ENCODE measurements at regions not wholly inside any gene's neighbourhood (a gene's known extent, or its start where the extent isn't known, plus 50 kb on each side); places are given as distances from the start of the nearest gene placed in this dataset.
A peak's percentile ranks its signal among the peaks of the same experiment; 100 is the strongest.

DNA sequence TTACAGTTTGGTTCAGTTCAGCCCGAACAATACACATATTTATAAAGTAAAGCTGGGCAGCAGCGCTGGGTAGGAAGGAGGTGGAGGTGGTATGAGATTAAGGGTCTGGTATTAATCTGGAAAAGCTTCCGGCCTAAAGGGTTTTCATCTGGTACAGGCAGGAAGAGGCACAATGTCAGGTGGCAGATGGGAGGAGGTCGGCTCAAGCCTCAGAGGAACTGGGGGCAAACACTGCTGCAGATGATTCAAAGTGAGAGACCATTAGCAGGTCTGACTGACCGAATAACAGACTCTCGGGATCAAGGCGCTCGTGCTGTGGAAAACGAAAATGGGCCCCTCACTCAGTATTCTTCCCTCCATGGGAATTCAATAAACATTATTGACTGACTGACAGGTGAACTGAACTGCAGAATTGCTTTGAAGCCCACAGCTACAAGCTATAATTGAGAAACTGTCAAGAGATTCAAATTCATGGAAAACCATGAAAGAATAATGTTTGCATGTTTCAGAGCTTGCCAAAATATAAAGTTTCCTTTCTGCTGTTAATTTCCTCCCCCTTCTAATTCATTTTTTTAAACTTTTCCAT, 75.3 kb downstream of the TMEM167A start:
- CTCF ChIA-PET = no interaction called here
- H3K27ac ChIP-seq (ENCODE audit: low read depth, low read length, poor library complexity, severe bottlenecking) = no peak overlapping the region
- DNase-seq (ENCODE audit: low spot score) = no peak
- H3K4me3 ChIP-seq (ENCODE audit: low read depth, low read length, poor library complexity, severe bottlenecking) = no peak overlapping the region
- no peaks in the 10 kb centered on the region for H3K9me3 ChIP-seq (ENCODE audit: low read depth, low read length, poor library complexity, severe bottlenecking)
- TF ChIP-seq EZH2 (IDR thresholded peaks at IDR 0.05; ENCODE audit: borderline replicate concordance, low read depth, low read length, poor library complexity, severe bottlenecking) = no peak
- TF ChIP-seq, protein P1, sequence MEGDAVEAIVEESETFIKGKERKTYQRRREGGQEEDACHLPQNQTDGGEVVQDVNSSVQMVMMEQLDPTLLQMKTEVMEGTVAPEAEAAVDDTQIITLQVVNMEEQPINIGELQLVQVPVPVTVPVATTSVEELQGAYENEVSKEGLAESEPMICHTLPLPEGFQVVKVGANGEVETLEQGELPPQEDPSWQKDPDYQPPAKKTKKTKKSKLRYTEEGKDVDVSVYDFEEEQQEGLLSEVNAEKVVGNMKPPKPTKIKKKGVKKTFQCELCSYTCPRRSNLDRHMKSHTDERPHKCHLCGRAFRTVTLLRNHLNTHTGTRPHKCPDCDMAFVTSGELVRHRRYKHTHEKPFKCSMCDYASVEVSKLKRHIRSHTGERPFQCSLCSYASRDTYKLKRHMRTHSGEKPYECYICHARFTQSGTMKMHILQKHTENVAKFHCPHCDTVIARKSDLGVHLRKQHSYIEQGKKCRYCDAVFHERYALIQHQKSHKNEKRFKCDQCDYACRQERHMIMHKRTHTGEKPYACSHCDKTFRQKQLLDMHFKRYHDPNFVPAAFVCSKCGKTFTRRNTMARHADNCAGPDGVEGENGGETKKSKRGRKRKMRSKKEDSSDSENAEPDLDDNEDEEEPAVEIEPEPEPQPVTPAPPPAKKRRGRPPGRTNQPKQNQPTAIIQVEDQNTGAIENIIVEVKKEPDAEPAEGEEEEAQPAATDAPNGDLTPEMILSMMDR (conservative IDR thresholded peaks at IDR 0.05; ENCODE audit: low read depth, low read length) = no peak
- BruUV-seq (replicated peaks) = no TSS peak
- no peaks in the 10 kb centered on the region for H3K27me3 ChIP-seq (replicated peaks; ENCODE audit: insufficient read depth, low read depth, low read length, poor library complexity)
- no peaks in the 10 kb centered on the region for H3K4me1 ChIP-seq (ENCODE audit: insufficient read depth, low read length, poor library complexity, severe bottlenecking)
- intact Hi-C loops (cut with micrococcal nuclease; ENCODE audit: unreplicated experiment) = no loop called here
- POLR2A ChIA-PET (ENCODE audit: low non-redundant PET) = no interaction called here
- no peaks in the 10 kb centered on the region for H3K36me3 ChIP-seq (ENCODE audit: insufficient read depth, low read length, poor library complexity, severe bottlenecking)

DNA sequence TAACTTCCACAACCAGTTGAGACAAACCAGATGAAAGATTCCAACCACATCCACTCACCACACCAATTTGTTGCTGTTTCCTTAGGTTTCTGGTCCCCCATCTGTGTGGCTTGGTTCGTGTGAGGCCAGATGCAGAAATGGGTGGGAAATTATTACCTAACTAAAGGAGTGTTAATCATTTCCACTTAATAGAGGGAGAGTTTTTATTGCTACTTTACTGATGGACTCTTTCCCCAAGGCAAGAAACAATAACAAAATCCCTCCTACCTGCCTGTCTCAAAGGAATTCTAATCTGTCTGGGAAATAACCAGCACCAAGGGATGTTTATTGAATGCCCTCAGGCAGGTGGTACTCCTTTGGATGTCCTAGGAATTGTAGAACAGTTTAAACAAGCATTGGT, 76.3 kb downstream of the TMEM167A start:
- Histone ChIP-seq H3K36me3 (ENCODE audit: insufficient read depth, low read length, poor library complexity, severe bottlenecking) (no peaks in the 10 kb centered on the region), H3K4me3 (ENCODE audit: low read depth, low read length, poor library complexity, severe bottlenecking) (no peak overlapping the region), H3K9me3 (ENCODE audit: low read depth, low read length, poor library complexity, severe bottlenecking) (no peaks in the 10 kb centered on the region), H3K27me3 (replicated peaks; ENCODE audit: insufficient read depth, low read depth, low read length, poor library complexity) (no peaks in the 10 kb centered on the region), H3K27ac (ENCODE audit: low read depth, low read length, poor library complexity, severe bottlenecking) (no peak overlapping the region), H3K4me1 (ENCODE audit: insufficient read depth, low read length, poor library complexity, severe bottlenecking) (no peaks in the 10 kb centered on the region)
- POLR2A ChIA-PET (ENCODE audit: low non-redundant PET) = no interaction called here
- CTCF ChIA-PET = no interaction called here
- DNase-seq (ENCODE audit: low spot score) = no peak
- no TSS peak for BruUV-seq (replicated peaks)
- intact Hi-C loops (cut with micrococcal nuclease; ENCODE audit: unreplicated experiment) = no loop called here
- TF ChIP-seq, protein P1 (conservative IDR thresholded peaks at IDR 0.05; ENCODE audit: low read depth, low read length) = no peak
- no peak for TF ChIP-seq EZH2 (IDR thresholded peaks at IDR 0.05; ENCODE audit: borderline replicate concordance, low read depth, low read length, poor library complexity, severe bottlenecking)

DNA sequence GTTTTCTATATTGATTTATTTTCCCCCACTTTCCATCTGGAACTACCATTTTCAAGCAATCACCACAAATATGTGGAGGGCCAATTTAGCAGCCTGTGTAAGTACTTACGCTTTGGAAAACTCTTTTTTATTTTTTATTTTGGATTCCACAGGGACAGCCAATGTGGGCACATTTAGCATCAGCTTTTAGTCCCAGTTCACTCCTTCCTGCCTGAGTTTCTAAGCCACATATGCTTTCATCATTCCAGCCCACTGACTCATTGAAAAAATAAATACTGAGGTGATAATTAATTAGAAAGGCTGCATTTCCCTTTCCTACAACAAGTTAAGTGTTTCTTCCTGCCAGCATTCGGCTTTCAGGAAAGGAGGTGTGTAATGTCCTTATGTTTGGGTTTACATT, 76.8 kb downstream of the TMEM167A start:
- no peaks in the 10 kb centered on the region for H3K36me3 ChIP-seq (ENCODE audit: insufficient read depth, low read length, poor library complexity, severe bottlenecking)
- H3K4me1 ChIP-seq (ENCODE audit: insufficient read depth, low read length, poor library complexity, severe bottlenecking) = no peaks in the 10 kb centered on the region
- no peaks in the 10 kb centered on the region for H3K27me3 ChIP-seq (replicated peaks; ENCODE audit: insufficient read depth, low read depth, low read length, poor library complexity)
- ChIA-PET CTCF (no interaction called here), POLR2A (ENCODE audit: low non-redundant PET) (no interaction called here)
- TF ChIP-seq EZH2 (IDR thresholded peaks at IDR 0.05; ENCODE audit: borderline replicate concordance, low read depth, low read length, poor library complexity, severe bottlenecking) = no peak
- TF ChIP-seq, protein P1 (conservative IDR thresholded peaks at IDR 0.05; ENCODE audit: low read depth, low read length) = no peak
- no peak overlapping the region for H3K4me3 ChIP-seq (ENCODE audit: low read depth, low read length, poor library complexity, severe bottlenecking)
- intact Hi-C loops (cut with micrococcal nuclease; ENCODE audit: unreplicated experiment) = no loop called here
- no peak overlapping the region for H3K27ac ChIP-seq (ENCODE audit: low read depth, low read length, poor library complexity, severe bottlenecking)
- BruUV-seq (replicated peaks) = no TSS peak
- H3K9me3 ChIP-seq (ENCODE audit: low read depth, low read length, poor library complexity, severe bottlenecking) = no peaks in the 10 kb centered on the region
- peak; percentile 19 for DNase-seq (ENCODE audit: low spot score)

Data from A673 (cell line).